Esophagus squamous epithelium (tissue), 4 donors: ENCODE measurements at regions not wholly inside any gene's neighbourhood (a gene's known extent, or its start where the extent isn't known, plus 50 kb on each side); places are given as distances from the start of the nearest gene placed in this dataset.

Experiments used
- POLR2A ChIP-seq, 4 donors: fragments of 450-650 bp; IDR thresholded peaks; one replicate each; pipeline ENCODE4 v1.6.1; 2017; ENCODE audit warnings: antibody characterized with exemption in 4 of 4, mild to moderate bottlenecking in 4 of 4, moderate library complexity in 3 of 4
- TF ChIP-seq, protein P1 (sequence below), 6 experiments: fragments of 450-650 bp in 4 of 6; fragments of 200-600 bp in 2 of 6; sonication (generic) in 2 of 6; IDR thresholded peaks; one replicate each; pipeline ENCODE4 v1.5.1; 2016 to 2019; ENCODE audit warnings: antibody characterized with exemption in 6 of 6, mild to moderate bottlenecking in 4 of 6, moderate library complexity in 4 of 6

DNA sequence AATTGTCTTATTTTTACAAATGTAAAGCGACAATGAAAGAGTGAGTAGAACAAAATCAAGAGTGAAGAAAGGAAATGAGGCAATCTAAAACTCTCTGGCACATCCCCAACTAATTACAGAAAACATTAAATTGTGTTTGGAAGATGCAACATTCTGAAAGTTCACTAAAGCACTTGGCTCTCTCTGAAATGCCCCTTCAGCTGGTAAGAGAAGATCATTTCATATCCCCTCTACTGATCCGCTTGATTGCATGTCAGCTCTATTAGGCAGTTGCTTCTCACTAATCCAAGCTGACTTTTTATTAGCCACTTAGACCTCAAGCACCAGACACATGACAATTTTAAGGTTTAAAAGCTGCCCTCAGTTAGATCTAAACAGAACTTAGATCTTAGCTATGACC is 262.8 kb upstream of the PRMT6 start:
- TF ChIP-seq POLR2A (IDR thresholded peaks at IDR 0.05), result no peak
- TF ChIP-seq, protein P1, sequence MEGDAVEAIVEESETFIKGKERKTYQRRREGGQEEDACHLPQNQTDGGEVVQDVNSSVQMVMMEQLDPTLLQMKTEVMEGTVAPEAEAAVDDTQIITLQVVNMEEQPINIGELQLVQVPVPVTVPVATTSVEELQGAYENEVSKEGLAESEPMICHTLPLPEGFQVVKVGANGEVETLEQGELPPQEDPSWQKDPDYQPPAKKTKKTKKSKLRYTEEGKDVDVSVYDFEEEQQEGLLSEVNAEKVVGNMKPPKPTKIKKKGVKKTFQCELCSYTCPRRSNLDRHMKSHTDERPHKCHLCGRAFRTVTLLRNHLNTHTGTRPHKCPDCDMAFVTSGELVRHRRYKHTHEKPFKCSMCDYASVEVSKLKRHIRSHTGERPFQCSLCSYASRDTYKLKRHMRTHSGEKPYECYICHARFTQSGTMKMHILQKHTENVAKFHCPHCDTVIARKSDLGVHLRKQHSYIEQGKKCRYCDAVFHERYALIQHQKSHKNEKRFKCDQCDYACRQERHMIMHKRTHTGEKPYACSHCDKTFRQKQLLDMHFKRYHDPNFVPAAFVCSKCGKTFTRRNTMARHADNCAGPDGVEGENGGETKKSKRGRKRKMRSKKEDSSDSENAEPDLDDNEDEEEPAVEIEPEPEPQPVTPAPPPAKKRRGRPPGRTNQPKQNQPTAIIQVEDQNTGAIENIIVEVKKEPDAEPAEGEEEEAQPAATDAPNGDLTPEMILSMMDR (IDR thresholded peaks at IDR 0.05), result no peak
